Liver (tissue), 8 donors: ENCODE measurements at regions not wholly inside any gene's neighbourhood (a gene's known extent, or its start where the extent isn't known, plus 50 kb on each side); places are given as distances from the start of the nearest gene placed in this dataset.

Experiments used
- DNase-seq: peaks from one replicate; pipeline ENCODE4 v3.0.0-alpha.2; 2017; ENCODE audit warnings: low spot score
- H3K27ac ChIP-seq, 2 donors: one replicate each; pipeline ENCODE4 v1.7.0; 2013; ENCODE audit warnings: inconsistent platforms in 2 of 2, low read length in 2 of 2, control low read depth in 1 of 2, low read depth in 1 of 2, mild to moderate bottlenecking in 1 of 2
- H3K27me3 ChIP-seq, 4 donors: one replicate each; pipeline versions ENCODE4 v1.6.1 to v1.7.0; 2013; ENCODE audit warnings: low read length in 3 of 4, inconsistent platforms in 1 of 4, mild to moderate bottlenecking in 1 of 4, moderate library complexity in 1 of 4; ENCODE audit not compliant: control insufficient read depth in 4 of 4, insufficient read depth in 4 of 4
- H3K36me3 ChIP-seq, 4 donors: one replicate each; pipeline versions ENCODE4 v1.6.1 to v1.7.0; 2013; ENCODE audit warnings: low read length in 3 of 4, mild to moderate bottlenecking in 3 of 4, low read depth in 1 of 4, moderate library complexity in 1 of 4; ENCODE audit not compliant: control insufficient read depth in 4 of 4, insufficient read depth in 3 of 4
- H3K4me1 ChIP-seq, 4 donors: one replicate each; pipeline versions ENCODE4 v1.6.1 to v1.7.0; 2013; ENCODE audit warnings: low read length in 3 of 4, mild to moderate bottlenecking in 3 of 4, moderate library complexity in 1 of 4; ENCODE audit not compliant: control insufficient read depth in 4 of 4, insufficient read depth in 4 of 4
- H3K4me3 ChIP-seq, 3 donors: one replicate each; pipeline versions ENCODE4 v1.6.1 to v1.7.0; 2013; ENCODE audit warnings: low read length in 3 of 3, control low read depth in 1 of 3, low read depth in 1 of 3, mild to moderate bottlenecking in 1 of 3
- H3K9ac ChIP-seq, 2 donors: one replicate each; pipeline ENCODE4 v1.7.0; 2013; ENCODE audit warnings: low read length in 2 of 2, mild to moderate bottlenecking in 2 of 2, moderate library complexity in 2 of 2, control low read depth in 1 of 2, low read depth in 1 of 2
- H3K9me3 ChIP-seq, 4 donors: one replicate each; pipeline versions ENCODE4 v1.6.1 to v1.7.0; 2013; ENCODE audit warnings: low read length in 3 of 4; ENCODE audit not compliant: control insufficient read depth in 4 of 4
- EGR1 ChIP-seq, 2 donors: IDR thresholded peaks; 2 replicates each; pipeline ENCODE4 v1.6.1; 2016 to 2018; ENCODE audit warnings: antibody characterized with exemption in 2 of 2, low read depth in 2 of 2
- FOXA1 ChIP-seq: IDR thresholded peaks from 2 replicates; pipeline ENCODE4 v1.6.1; 2016; ENCODE audit warnings: antibody characterized with exemption
- FOXA2 ChIP-seq: IDR thresholded peaks from 2 replicates; pipeline ENCODE4 v1.6.1; 2016; ENCODE audit warnings: antibody characterized with exemption
- GABPA ChIP-seq, 2 donors: IDR thresholded peaks in 1 of 2; conservative IDR thresholded peaks in 1 of 2; 2 replicates each; pipeline ENCODE4 v1.6.1; 2016; ENCODE audit warnings: antibody characterized with exemption in 2 of 2, mild to moderate bottlenecking in 1 of 2, moderate library complexity in 1 of 2
- HNF4A ChIP-seq, 2 donors: conservative IDR thresholded peaks; 2 replicates each; pipeline ENCODE4 v1.6.1; 2016; ENCODE audit warnings: antibody characterized with exemption in 2 of 2, mild to moderate bottlenecking in 2 of 2
- HNF4G ChIP-seq: IDR thresholded peaks from 2 replicates; pipeline ENCODE4 v1.6.1; 2016; ENCODE audit warnings: antibody characterized with exemption
- JUND ChIP-seq, 2 donors: IDR thresholded peaks; 2 replicates each; pipeline ENCODE4 v1.6.1; 2016; ENCODE audit warnings: antibody characterized with exemption in 2 of 2
- NR2F2 ChIP-seq: IDR thresholded peaks from 2 replicates; pipeline ENCODE4 v1.6.1; 2016; ENCODE audit warnings: antibody characterized with exemption
- RAD21 ChIP-seq, 2 donors: IDR thresholded peaks; 2 replicates each; pipeline ENCODE4 v1.6.1; 2016; ENCODE audit warnings: antibody characterized with exemption in 2 of 2, mild to moderate bottlenecking in 2 of 2
- RXRA ChIP-seq, 2 donors: IDR thresholded peaks; 2 replicates each; pipeline ENCODE4 v1.6.1; 2017 to 2018; ENCODE audit warnings: antibody characterized with exemption in 2 of 2, mild to moderate bottlenecking in 1 of 2
- SP1 ChIP-seq: IDR thresholded peaks from 2 replicates; pipeline ENCODE4 v1.6.1; 2018; ENCODE audit warnings: antibody characterized with exemption, mild to moderate bottlenecking
- TAF1 ChIP-seq: conservative IDR thresholded peaks from 2 replicates; pipeline ENCODE4 v1.6.1; 2016; ENCODE audit warnings: antibody characterized with exemption, mild to moderate bottlenecking
- YY1 ChIP-seq: IDR thresholded peaks from 2 replicates; pipeline ENCODE4 v1.6.1; 2016; ENCODE audit warnings: antibody characterized with exemption, mild to moderate bottlenecking
- ZBTB33 ChIP-seq: IDR thresholded peaks from 2 replicates; pipeline ENCODE4 v1.6.1; 2016; ENCODE audit warnings: antibody characterized with exemption
- WGBS: extraction: QIAGEN DNeasy Blood & Tissue Kit; methylation state at CpG from one replicate; pipeline ENCODE4 v1.1.7; 2013; 5-methylcytosine and 5-hydroxymethylcytosine counted together
- TF ChIP-seq, protein P1 (sequence below): IDR thresholded peaks from 2 replicates; pipeline ENCODE4 v1.6.1; 2016; ENCODE audit warnings: antibody characterized with exemption
- TF ChIP-seq, protein P2 (sequence below): IDR thresholded peaks from 2 replicates; pipeline ENCODE4 v1.6.1; 2016; ENCODE audit warnings: antibody characterized with exemption
- TF ChIP-seq, protein P3 (sequence below): IDR thresholded peaks from 2 replicates; pipeline ENCODE4 v1.6.1; 2016; ENCODE audit warnings: antibody characterized with exemption, mild to moderate bottlenecking
- TF ChIP-seq, protein P4 (sequence below): fragments of 150-350 bp; IDR thresholded peaks from 2 replicates; pipeline ENCODE4 v1.5.1; 2017; ENCODE audit warnings: improper control_type of control experiment, low read depth, low read length; ENCODE audit not compliant: missing input control
- donor health status: healthy.
- donor health status: healthy.
- donor health status: healthy.
- donor health status: healthy.
- donor health status: healthy.

GRCh38 chr4:187739771-187740170, 255.8 kb upstream of the ZFP42 start:
- TF ChIP-seq JUND (IDR thresholded peaks at IDR 0.05) (no peak), TAF1 (no peak), FOXA2 (no peak), GABPA (IDR thresholded peaks at IDR 0.05 in 1 of 2, conservative IDR thresholded peaks at IDR 0.05 in 1 of 2) (no peak), RXRA (IDR thresholded peaks at IDR 0.05) (no peak), HNF4G (no peak), SP1 (no peak), FOXA1 (no peak), ZBTB33 (no peak), YY1 (no peak), RAD21 (IDR thresholded peaks at IDR 0.05) (no peak), HNF4A (conservative IDR thresholded peaks at IDR 0.05) (no peak), EGR1 (IDR thresholded peaks at IDR 0.05; ENCODE audit: low read depth in 2 of 2) (no peak), NR2F2 (no peak)
- TF ChIP-seq, protein P1, sequence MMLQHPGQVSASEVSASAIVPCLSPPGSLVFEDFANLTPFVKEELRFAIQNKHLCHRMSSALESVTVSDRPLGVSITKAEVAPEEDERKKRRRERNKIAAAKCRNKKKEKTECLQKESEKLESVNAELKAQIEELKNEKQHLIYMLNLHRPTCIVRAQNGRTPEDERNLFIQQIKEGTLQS: no peak
- TF ChIP-seq, protein P2, sequence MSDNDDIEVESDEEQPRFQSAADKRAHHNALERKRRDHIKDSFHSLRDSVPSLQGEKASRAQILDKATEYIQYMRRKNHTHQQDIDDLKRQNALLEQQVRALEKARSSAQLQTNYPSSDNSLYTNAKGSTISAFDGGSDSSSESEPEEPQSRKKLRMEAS: no peak
- TF ChIP-seq, protein P3, sequence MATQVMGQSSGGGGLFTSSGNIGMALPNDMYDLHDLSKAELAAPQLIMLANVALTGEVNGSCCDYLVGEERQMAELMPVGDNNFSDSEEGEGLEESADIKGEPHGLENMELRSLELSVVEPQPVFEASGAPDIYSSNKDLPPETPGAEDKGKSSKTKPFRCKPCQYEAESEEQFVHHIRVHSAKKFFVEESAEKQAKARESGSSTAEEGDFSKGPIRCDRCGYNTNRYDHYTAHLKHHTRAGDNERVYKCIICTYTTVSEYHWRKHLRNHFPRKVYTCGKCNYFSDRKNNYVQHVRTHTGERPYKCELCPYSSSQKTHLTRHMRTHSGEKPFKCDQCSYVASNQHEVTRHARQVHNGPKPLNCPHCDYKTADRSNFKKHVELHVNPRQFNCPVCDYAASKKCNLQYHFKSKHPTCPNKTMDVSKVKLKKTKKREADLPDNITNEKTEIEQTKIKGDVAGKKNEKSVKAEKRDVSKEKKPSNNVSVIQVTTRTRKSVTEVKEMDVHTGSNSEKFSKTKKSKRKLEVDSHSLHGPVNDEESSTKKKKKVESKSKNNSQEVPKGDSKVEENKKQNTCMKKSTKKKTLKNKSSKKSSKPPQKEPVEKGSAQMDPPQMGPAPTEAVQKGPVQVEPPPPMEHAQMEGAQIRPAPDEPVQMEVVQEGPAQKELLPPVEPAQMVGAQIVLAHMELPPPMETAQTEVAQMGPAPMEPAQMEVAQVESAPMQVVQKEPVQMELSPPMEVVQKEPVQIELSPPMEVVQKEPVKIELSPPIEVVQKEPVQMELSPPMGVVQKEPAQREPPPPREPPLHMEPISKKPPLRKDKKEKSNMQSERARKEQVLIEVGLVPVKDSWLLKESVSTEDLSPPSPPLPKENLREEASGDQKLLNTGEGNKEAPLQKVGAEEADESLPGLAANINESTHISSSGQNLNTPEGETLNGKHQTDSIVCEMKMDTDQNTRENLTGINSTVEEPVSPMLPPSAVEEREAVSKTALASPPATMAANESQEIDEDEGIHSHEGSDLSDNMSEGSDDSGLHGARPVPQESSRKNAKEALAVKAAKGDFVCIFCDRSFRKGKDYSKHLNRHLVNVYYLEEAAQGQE: no peak
- TF ChIP-seq, protein P4, sequence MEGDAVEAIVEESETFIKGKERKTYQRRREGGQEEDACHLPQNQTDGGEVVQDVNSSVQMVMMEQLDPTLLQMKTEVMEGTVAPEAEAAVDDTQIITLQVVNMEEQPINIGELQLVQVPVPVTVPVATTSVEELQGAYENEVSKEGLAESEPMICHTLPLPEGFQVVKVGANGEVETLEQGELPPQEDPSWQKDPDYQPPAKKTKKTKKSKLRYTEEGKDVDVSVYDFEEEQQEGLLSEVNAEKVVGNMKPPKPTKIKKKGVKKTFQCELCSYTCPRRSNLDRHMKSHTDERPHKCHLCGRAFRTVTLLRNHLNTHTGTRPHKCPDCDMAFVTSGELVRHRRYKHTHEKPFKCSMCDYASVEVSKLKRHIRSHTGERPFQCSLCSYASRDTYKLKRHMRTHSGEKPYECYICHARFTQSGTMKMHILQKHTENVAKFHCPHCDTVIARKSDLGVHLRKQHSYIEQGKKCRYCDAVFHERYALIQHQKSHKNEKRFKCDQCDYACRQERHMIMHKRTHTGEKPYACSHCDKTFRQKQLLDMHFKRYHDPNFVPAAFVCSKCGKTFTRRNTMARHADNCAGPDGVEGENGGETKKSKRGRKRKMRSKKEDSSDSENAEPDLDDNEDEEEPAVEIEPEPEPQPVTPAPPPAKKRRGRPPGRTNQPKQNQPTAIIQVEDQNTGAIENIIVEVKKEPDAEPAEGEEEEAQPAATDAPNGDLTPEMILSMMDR: no peak
- Histone ChIP-seq H3K4me1 (no peaks in the 10 kb centered on the region), H3K27ac (no peak overlapping the region), H3K4me3 (no peak overlapping the region), H3K9ac (no peak overlapping the region), H3K36me3 (no peaks in the 10 kb centered on the region), H3K27me3 (peaks cover 0 to 4% (median 0%) of the 10 kb centered on the region in 4 donors), H3K9me3 (peaks cover 0 to 10% (median 1%) of the 10 kb centered on the region in 4 donors)
- no peak for DNase-seq
- WGBS: 74% methylated on average over 1 of the region's 1 CpG
